Osteoblast (primary cell): ENCODE measurements at regions not wholly inside any gene's neighbourhood (a gene's known extent, or its start where the extent isn't known, plus 50 kb on each side); places are given as distances from the start of the nearest gene placed in this dataset.

ENCODE experiments used
- DNase-seq: peaks from one replicate; pipeline ENCODE4 v3.0.0; 2011; ENCODE audit warnings: low spot score, mixed read lengths; ENCODE audit not compliant: insufficient read length; ENCODE audit errors: missing footprints
- H2AFZ ChIP-seq: 2 replicates; pipeline ENCODE4 v1.6.0; 2011; ENCODE audit warnings: mild to moderate bottlenecking, low read length
- H3K27ac ChIP-seq: 2 replicates; pipeline ENCODE4 v1.5.1; 2011; ENCODE audit warnings: mild to moderate bottlenecking, low read depth, low read length, moderate library complexity
- H3K27me3 ChIP-seq: 2 replicates; pipeline ENCODE4 v1.6.0; 2012; ENCODE audit warnings: mild to moderate bottlenecking, control low read depth, inconsistent platforms, low read length, moderate library complexity; ENCODE audit not compliant: insufficient read depth
- H3K36me3 ChIP-seq: 2 replicates; pipeline ENCODE4 v1.5.1; 2011; ENCODE audit warnings: mild to moderate bottlenecking, low read length, control low read depth, moderate library complexity; ENCODE audit not compliant: insufficient read depth
- H3K4me1 ChIP-seq: 2 replicates; pipeline ENCODE4 v1.5.1; 2011; ENCODE audit warnings: mild to moderate bottlenecking, low read length, control low read depth, moderate library complexity; ENCODE audit not compliant: insufficient read depth
- H3K4me2 ChIP-seq: 2 replicates; pipeline ENCODE4 v1.6.0; 2011; ENCODE audit warnings: mild to moderate bottlenecking, low read length; ENCODE audit not compliant: insufficient read depth
- H3K4me3 ChIP-seq: fragments of 200-600 bp; sonication (generic); 3 replicates; pipeline ENCODE4 v1.5.1; 2012; ENCODE audit warnings: mild to moderate bottlenecking, low read length, inconsistent platforms; ENCODE audit not compliant: insufficient read depth
- H3K79me2 ChIP-seq: 2 replicates; pipeline ENCODE4 v1.6.0; 2012; ENCODE audit warnings: mild to moderate bottlenecking, low read length, control low read depth, inconsistent platforms; ENCODE audit not compliant: insufficient read depth
- H3K9me3 ChIP-seq: 2 replicates; pipeline ENCODE4 v1.5.1; 2011; ENCODE audit warnings: low read depth, low read length, control low read depth
- H4K20me1 ChIP-seq: 2 replicates; pipeline ENCODE4 v1.6.0; 2012; ENCODE audit warnings: mild to moderate bottlenecking, low read length, control low read depth; ENCODE audit not compliant: insufficient read depth
- CTCF ChIP-seq: IDR thresholded peaks from 2 replicates; pipeline ENCODE4 v1.5.1; 2011; ENCODE audit warnings: mild to moderate bottlenecking, low read depth, low read length, moderate library complexity; ENCODE audit errors: extremely low read depth

- no peak overlapping the region for H3K4me2 ChIP-seq
Measured at GRCh38 chr7:124387056-124387455, 354.2 kb upstream of the TMEM229A start.

GRCh38 chr7:124379296-124379695 lies 346.4 kb upstream of the TMEM229A start:
- no peak for TF ChIP-seq CTCF
- no peak for DNase-seq
- Histone ChIP-seq H3K4me1 (no peaks in the 10 kb centered on the region), H3K4me3 (no peak overlapping the region), H3K36me3 (no peaks in the 10 kb centered on the region), H2AFZ (no peak overlapping the region), H3K9me3 (peaks cover 3% of the 10 kb centered on the region), H3K27ac (no peak overlapping the region), H3K79me2 (no peaks in the 10 kb centered on the region), H3K27me3 (no peaks in the 10 kb centered on the region), H3K4me2 (no peak overlapping the region), H4K20me1 (no peaks in the 10 kb centered on the region)

More at GRCh38 chr7:124387056-124387455, 354.2 kb upstream of the TMEM229A start:
- Histone ChIP-seq H3K4me3 (no peak overlapping the region), H3K36me3 (no peaks in the 10 kb centered on the region), H3K9me3 (no peaks in the 10 kb centered on the region), H3K79me2 (no peaks in the 10 kb centered on the region), H3K27ac (no peak overlapping the region), H3K27me3 (no peaks in the 10 kb centered on the region), H4K20me1 (no peaks in the 10 kb centered on the region), H2AFZ (no peak overlapping the region), H3K4me1 (no peaks in the 10 kb centered on the region)
- DNase-seq, result no peak
- no peak for TF ChIP-seq CTCF

GRCh38 chr7:124376111-124376510 lies 343.2 kb upstream of the TMEM229A start:
- Histone ChIP-seq H4K20me1 (no peaks in the 10 kb centered on the region), H3K4me3 (no peak overlapping the region), H3K9me3 (peaks cover 3% of the 10 kb centered on the region), H3K36me3 (no peaks in the 10 kb centered on the region), H3K27me3 (no peaks in the 10 kb centered on the region), H3K79me2 (no peaks in the 10 kb centered on the region), H3K27ac (no peak overlapping the region), H2AFZ (no peak overlapping the region), H3K4me2 (no peak overlapping the region), H3K4me1 (no peaks in the 10 kb centered on the region)
- no peak for DNase-seq
- no peak for TF ChIP-seq CTCF

GRCh38 chr7:124375391-124375790 lies 342.5 kb upstream of the TMEM229A start:
- Histone ChIP-seq H3K36me3 (no peaks in the 10 kb centered on the region), H3K27ac (no peak overlapping the region), H3K4me2 (no peak overlapping the region), H3K4me1 (no peaks in the 10 kb centered on the region), H3K27me3 (no peaks in the 10 kb centered on the region), H4K20me1 (no peaks in the 10 kb centered on the region), H3K4me3 (no peak overlapping the region), H3K9me3 (no peaks in the 10 kb centered on the region), H3K79me2 (no peaks in the 10 kb centered on the region), H2AFZ (no peak overlapping the region)
- TF ChIP-seq CTCF, result no peak
- DNase-seq, result no peak
